Neutrophil (primary cell): ENCODE measurements at regions not wholly inside any gene's neighbourhood (a gene's known extent, or its start where the extent isn't known, plus 50 kb on each side); places are given as distances from the start of the nearest gene placed in this dataset.

Experiments
- H3K27ac ChIP-seq: fragments of 200-600 bp; sonication (generic); 2 replicates; pipeline ENCODE4 v1.5.1; 2016; ENCODE audit warnings: mild to moderate bottlenecking, moderate library complexity
- H3K27me3 ChIP-seq: fragments of 200-600 bp; sonication (generic); 2 replicates; pipeline ENCODE4 v1.6.0; 2016; ENCODE audit warnings: mild to moderate bottlenecking
- H3K36me3 ChIP-seq: fragments of 200-600 bp; sonication (generic); 2 replicates; pipeline ENCODE4 v1.5.1; 2017
- H3K4me1 ChIP-seq, 2 experiments: fragments of 200-600 bp in 1 of 2; sonication (generic) in 1 of 2; 1 replicate in 1 of 2; 2 replicates in 1 of 2; pipeline versions ENCODE4 v1.5.1 to v1.6.1; 2013 to 2016; ENCODE audit warnings: low read depth in 1 of 2, low read length in 1 of 2, mild to moderate bottlenecking in 1 of 2, moderate library complexity in 1 of 2; ENCODE audit not compliant: control insufficient read depth in 1 of 2, insufficient read depth in 1 of 2
- H3K4me3 ChIP-seq, 2 experiments: fragments of 200-600 bp in 1 of 2; sonication (generic) in 1 of 2; 1 replicate in 1 of 2; 2 replicates in 1 of 2; pipeline ENCODE4 v1.5.1; 2013 to 2016; ENCODE audit warnings: low read depth in 1 of 2, low read length in 1 of 2, mild to moderate bottlenecking in 1 of 2, moderate library complexity in 1 of 2
- H3K9me3 ChIP-seq: fragments of 200-600 bp; sonication (generic); 2 replicates; pipeline ENCODE4 v1.5.1; 2016
- TF ChIP-seq, protein P1 (sequence below): fragments of 200-600 bp; sonication (generic); IDR thresholded peaks from 2 replicates; pipeline ENCODE4 v1.5.1; 2016; ENCODE audit warnings: antibody characterized with exemption

- H3K27ac ChIP-seq: no peak overlapping the region
- no peaks in the 10 kb centered on the region for H3K36me3 ChIP-seq
- TF ChIP-seq, protein P1, sequence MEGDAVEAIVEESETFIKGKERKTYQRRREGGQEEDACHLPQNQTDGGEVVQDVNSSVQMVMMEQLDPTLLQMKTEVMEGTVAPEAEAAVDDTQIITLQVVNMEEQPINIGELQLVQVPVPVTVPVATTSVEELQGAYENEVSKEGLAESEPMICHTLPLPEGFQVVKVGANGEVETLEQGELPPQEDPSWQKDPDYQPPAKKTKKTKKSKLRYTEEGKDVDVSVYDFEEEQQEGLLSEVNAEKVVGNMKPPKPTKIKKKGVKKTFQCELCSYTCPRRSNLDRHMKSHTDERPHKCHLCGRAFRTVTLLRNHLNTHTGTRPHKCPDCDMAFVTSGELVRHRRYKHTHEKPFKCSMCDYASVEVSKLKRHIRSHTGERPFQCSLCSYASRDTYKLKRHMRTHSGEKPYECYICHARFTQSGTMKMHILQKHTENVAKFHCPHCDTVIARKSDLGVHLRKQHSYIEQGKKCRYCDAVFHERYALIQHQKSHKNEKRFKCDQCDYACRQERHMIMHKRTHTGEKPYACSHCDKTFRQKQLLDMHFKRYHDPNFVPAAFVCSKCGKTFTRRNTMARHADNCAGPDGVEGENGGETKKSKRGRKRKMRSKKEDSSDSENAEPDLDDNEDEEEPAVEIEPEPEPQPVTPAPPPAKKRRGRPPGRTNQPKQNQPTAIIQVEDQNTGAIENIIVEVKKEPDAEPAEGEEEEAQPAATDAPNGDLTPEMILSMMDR: no peak
- H3K4me1 ChIP-seq: peaks cover 0 to 10% of the 10 kb centered on the region in 2 experiments
- peaks cover 17% of the 10 kb centered on the region for H3K27me3 ChIP-seq
- no peak overlapping the region for H3K4me3 ChIP-seq
- H3K9me3 ChIP-seq: no peaks in the 10 kb centered on the region
Measured at GRCh38 chr16:66264311-66265047, 102.0 kb upstream of the CDH5 start.

DNA sequence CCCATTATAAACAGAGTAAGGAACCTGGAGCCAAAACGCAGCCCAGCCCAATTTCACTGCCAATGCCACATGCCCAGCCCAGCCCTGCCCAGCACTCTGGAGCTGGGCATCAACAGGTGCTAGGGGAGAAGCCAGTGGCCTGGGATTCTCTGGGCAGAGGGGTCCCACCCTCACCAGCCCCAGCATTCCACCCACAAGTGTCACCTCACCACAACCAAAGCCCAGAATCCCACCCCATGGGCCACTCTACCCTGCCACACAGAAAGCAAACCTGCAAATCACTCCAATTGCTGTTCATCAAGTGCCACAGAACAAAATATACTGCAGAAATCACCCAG, 102.5 kb upstream of the CDH5 start:
- TF ChIP-seq, protein P1: no peak
- peaks cover 17% of the 10 kb centered on the region for H3K27me3 ChIP-seq
- peaks cover 0 to 5% of the 10 kb centered on the region in 2 experiments for H3K4me1 ChIP-seq
- H3K27ac ChIP-seq: no peak overlapping the region
- H3K4me3 ChIP-seq: no peak overlapping the region
- H3K36me3 ChIP-seq: no peaks in the 10 kb centered on the region
- H3K9me3 ChIP-seq: no peaks in the 10 kb centered on the region

GRCh38 chr16:66263168-66263972, 103.1 kb upstream of the CDH5 start:
- no peaks in the 10 kb centered on the region for H3K36me3 ChIP-seq
- no peak overlapping the region for H3K27ac ChIP-seq
- no peaks in the 10 kb centered on the region for H3K9me3 ChIP-seq
- H3K4me3 ChIP-seq: no peak overlapping the region
- H3K27me3 ChIP-seq: peaks cover 17% of the 10 kb centered on the region
- peaks cover 0 to 5% of the 10 kb centered on the region in 2 experiments for H3K4me1 ChIP-seq
- TF ChIP-seq, protein P1: no peak

DNA sequence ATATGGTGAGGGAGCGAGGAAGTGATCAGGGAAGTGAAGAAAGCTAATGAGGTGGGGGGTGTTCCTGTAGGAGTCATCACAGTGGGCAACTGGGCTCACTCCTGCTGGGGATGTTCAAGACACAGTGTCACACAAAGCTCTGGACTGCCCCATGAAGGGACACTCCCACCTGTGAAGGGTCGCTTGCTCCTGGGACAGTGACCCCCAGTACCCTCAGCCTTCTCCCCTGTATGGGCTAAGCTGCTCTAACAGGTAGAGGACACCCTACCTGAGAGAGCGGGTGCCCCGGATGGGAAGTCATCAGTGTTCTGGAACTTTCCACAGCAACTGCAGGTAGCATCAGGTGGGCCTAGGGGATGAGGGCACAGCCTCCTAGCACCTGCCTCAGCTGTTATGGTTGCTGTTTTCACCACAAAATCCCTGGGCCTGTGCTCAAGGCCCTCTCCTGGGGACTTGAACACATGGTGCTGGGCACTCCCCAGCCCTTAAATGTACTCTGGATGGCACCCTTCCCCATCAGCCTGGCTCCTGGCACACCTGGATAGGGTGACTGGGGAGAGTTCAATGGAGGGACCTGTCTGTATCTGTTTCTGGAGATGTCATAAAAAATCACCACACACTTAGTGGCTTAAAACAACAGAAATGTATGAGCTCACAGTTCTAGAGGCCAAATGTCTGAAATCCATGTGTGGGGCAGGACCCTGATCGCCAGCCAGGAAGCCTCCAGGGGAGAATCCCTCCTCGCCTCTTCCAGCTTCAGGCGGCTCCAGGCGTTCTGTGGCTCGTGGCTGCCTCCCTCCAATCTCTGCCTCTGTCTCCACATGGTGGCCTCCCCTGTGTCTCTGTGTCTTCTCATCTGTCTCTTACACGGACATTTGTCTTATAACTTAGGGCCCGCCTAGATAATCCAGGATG, 104.0 kb upstream of the CDH5 start:
- Histone ChIP-seq H3K27me3 (peaks cover 16% of the 10 kb centered on the region), H3K36me3 (no peaks in the 10 kb centered on the region), H3K4me3 (no peak overlapping the region), H3K4me1 (peaks cover 0 to 5% of the 10 kb centered on the region in 2 experiments), H3K9me3 (no peaks in the 10 kb centered on the region), H3K27ac (no peak overlapping the region)
- TF ChIP-seq, protein P1: no peak

DNA sequence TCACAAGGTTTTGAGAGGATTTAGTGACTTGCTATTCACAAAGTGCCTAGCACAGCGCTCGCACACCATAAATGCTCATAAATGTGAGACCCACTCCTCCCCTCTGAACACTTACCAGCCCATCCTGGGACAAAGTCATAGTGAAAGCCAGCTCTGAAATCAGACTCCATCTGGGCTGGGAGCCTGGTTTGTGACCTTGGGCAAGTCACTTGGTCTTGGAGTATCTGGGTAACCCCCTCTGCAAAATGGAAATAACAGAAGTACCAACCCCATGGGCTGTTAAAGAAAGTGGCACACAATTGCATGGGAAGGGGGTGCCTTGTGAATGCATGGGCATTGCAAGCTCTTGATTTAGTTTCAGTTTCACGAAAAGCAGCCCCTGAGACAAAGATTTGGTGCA, 104.7 kb upstream of the CDH5 start:
- TF ChIP-seq, protein P1: no peak
- Histone ChIP-seq H3K27ac (no peak overlapping the region), H3K4me1 (peaks cover 0 to 5% of the 10 kb centered on the region in 2 experiments), H3K27me3 (peaks cover 9% of the 10 kb centered on the region), H3K4me3 (no peak overlapping the region), H3K36me3 (no peaks in the 10 kb centered on the region), H3K9me3 (no peaks in the 10 kb centered on the region)
